Neural progenitor cell (in vitro differentiated cells): ENCODE measurements at regions not wholly inside any gene's neighbourhood (a gene's known extent, or its start where the extent isn't known, plus 50 kb on each side); places are given as distances from the start of the nearest gene placed in this dataset.

Experiments
- DNase-seq: peaks from one replicate; pipeline ENCODE4 v3.0.0-alpha.2; 2016; ENCODE audit warnings: low spot score
- H2AFZ ChIP-seq: fragments of 200-600 bp; sonication (generic); replicated peaks from 2 replicates; pipeline ENCODE4 v1.6.1; 2016; ENCODE audit warnings: antibody characterized with exemption
- H3F3A ChIP-seq: fragments of 200-600 bp; sonication (generic); 2 replicates; pipeline ENCODE4 v1.6.1; 2016; ENCODE audit warnings: antibody characterized with exemption, low read depth
- H3K27ac ChIP-seq: fragments of 200-600 bp; sonication (generic); 2 replicates; pipeline ENCODE4 v1.5.1; 2016; ENCODE audit warnings: mild to moderate bottlenecking
- H3K27me3 ChIP-seq: fragments of 200-600 bp; sonication (generic); 2 replicates; pipeline ENCODE4 v1.6.1; 2016; ENCODE audit warnings: mild to moderate bottlenecking, moderate library complexity
- H3K36me3 ChIP-seq: fragments of 200-600 bp; sonication (generic); 2 replicates; pipeline ENCODE4 v1.5.1; 2016
- H3K4me1 ChIP-seq: fragments of 200-600 bp; sonication (generic); 2 replicates; pipeline ENCODE4 v1.6.1; 2016; ENCODE audit warnings: mixed run types
- H3K4me2 ChIP-seq: fragments of 200-600 bp; sonication (generic); 2 replicates; pipeline ENCODE4 v1.6.1; 2016
- H3K4me3 ChIP-seq: fragments of 200-600 bp; sonication (generic); 2 replicates; pipeline ENCODE4 v1.5.1; 2016
- H3K79me2 ChIP-seq: fragments of 200-600 bp; sonication (generic); 2 replicates; pipeline ENCODE4 v1.6.1; 2016; ENCODE audit warnings: low read depth
- H3K9ac ChIP-seq: fragments of 200-600 bp; sonication (generic); 2 replicates; pipeline ENCODE4 v1.6.1; 2016
- H3K9me3 ChIP-seq: fragments of 200-600 bp; sonication (generic); 2 replicates; pipeline ENCODE4 v1.5.1; 2016; ENCODE audit warnings: low read depth
- H4K20me1 ChIP-seq: fragments of 200-600 bp; sonication (generic); 2 replicates; pipeline ENCODE4 v1.6.1; 2016; ENCODE audit warnings: low read depth
- H3K27ac Mint-ChIP-seq: 3 replicates; pipeline ENCODE4 v1.8.0; 2021; ENCODE audit warnings: mixed read lengths
- H3K27me3 Mint-ChIP-seq: 2 replicates; pipeline ENCODE4 v1.8.0; 2022; ENCODE audit warnings: low read depth, mild to moderate bottlenecking, inconsistent platforms, moderate library complexity, mixed read lengths; ENCODE audit not compliant: insufficient read depth
- H3K36me3 Mint-ChIP-seq: 3 replicates; pipeline ENCODE4 v1.8.0; 2021; ENCODE audit warnings: mixed read lengths
- H3K4me1 Mint-ChIP-seq: 3 replicates; pipeline ENCODE4 v1.8.0; 2021; ENCODE audit warnings: mixed read lengths
- H3K4me3 Mint-ChIP-seq: 3 replicates; pipeline ENCODE4 v1.8.0; 2021; ENCODE audit warnings: mild to moderate bottlenecking, moderate library complexity, mixed read lengths
- H3K9me3 Mint-ChIP-seq: 3 replicates; pipeline ENCODE4 v1.8.0; 2020; ENCODE audit warnings: mixed read lengths
- EZH2 ChIP-seq: fragments of 200-600 bp; sonication (generic); IDR thresholded peaks from 2 replicates; pipeline ENCODE4 v1.6.1; 2017; ENCODE audit warnings: antibody characterized with exemption, mild to moderate bottlenecking, moderate library complexity
- EZH2phosphoT487 ChIP-seq: fragments of 200-600 bp; sonication (generic); IDR thresholded peaks from 2 replicates; pipeline ENCODE4 v1.6.1; 2017; ENCODE audit warnings: antibody characterized with exemption
- TF ChIP-seq, protein P1 (sequence below): fragments of 200-600 bp; sonication (generic); IDR thresholded peaks from 2 replicates; pipeline ENCODE4 v1.5.1; 2017; ENCODE audit warnings: antibody characterized with exemption, mild to moderate bottlenecking

DNA sequence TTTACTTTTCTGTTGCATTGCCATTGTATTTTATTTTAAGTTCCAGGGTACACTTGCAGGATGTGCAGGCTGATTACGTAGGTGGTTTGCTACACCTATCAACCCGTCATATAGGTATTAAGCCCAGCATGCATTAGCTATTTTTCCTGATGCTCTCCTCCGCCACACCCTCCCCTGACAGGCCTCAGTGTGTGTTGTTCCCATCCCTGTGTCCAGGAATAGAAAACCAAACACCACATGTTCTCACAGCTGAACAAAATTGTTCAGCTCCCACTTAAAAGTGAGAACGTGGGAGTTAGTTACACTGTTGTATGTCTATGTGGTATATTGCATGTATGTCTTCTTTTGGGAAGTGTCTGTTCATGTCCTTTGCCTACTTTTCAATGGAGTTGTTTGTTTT is 1631.7 kb downstream of the DPP10 start:
- no peak overlapping the region for H3K4me2 ChIP-seq
- no peaks in the 10 kb centered on the region for H3K27me3 Mint-ChIP-seq

DNA sequence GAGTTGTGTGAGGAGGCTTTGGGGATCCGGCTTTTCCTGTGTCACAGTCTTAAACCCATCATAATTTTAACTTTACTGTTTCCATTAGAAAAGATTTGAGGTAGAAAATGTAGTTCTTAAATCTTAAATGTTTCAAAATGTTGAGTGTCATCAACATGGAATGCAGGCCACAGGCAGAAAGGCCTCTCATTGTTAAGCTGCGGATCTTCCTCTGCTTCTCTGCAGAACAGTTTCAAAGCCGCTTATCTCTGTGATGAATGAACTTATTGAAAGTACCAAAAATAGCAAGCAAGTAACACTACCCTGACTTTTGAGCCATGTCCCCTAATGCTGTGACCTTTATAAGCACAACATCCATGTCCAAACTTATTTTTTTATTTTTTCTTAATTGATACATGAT is 1645.8 kb downstream of the DPP10 start:
- Mint-ChIP-seq H3K4me1 (no peaks in the 10 kb centered on the region), H3K36me3 (no peaks in the 10 kb centered on the region), H3K9me3 (peaks cover 3% of the 10 kb centered on the region), H3K27me3 (no peaks in the 10 kb centered on the region), H3K4me3 (no peak overlapping the region), H3K27ac (no peak overlapping the region)
- Histone ChIP-seq H4K20me1 (no peaks in the 10 kb centered on the region), H3K4me3 (no peak overlapping the region), H3K9ac (no peak overlapping the region), H3K36me3 (no peaks in the 10 kb centered on the region), H3K27ac (no peak overlapping the region), H3K9me3 (no peaks in the 10 kb centered on the region), H2AFZ (no peak overlapping the region), H3K27me3 (no peaks in the 10 kb centered on the region), H3K4me1 (peaks cover 9% of the 10 kb centered on the region), H3K79me2 (no peaks in the 10 kb centered on the region), H3K4me2 (no peak overlapping the region), H3F3A (no peaks in the 10 kb centered on the region)
- peak; percentile 7 for DNase-seq
- TF ChIP-seq, protein P1, sequence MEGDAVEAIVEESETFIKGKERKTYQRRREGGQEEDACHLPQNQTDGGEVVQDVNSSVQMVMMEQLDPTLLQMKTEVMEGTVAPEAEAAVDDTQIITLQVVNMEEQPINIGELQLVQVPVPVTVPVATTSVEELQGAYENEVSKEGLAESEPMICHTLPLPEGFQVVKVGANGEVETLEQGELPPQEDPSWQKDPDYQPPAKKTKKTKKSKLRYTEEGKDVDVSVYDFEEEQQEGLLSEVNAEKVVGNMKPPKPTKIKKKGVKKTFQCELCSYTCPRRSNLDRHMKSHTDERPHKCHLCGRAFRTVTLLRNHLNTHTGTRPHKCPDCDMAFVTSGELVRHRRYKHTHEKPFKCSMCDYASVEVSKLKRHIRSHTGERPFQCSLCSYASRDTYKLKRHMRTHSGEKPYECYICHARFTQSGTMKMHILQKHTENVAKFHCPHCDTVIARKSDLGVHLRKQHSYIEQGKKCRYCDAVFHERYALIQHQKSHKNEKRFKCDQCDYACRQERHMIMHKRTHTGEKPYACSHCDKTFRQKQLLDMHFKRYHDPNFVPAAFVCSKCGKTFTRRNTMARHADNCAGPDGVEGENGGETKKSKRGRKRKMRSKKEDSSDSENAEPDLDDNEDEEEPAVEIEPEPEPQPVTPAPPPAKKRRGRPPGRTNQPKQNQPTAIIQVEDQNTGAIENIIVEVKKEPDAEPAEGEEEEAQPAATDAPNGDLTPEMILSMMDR: no peak
- TF ChIP-seq EZH2phosphoT487 (no peak), EZH2 (no peak)

More for the DNA sequence above, 1631.7 kb downstream of the DPP10 start:
- no peak for DNase-seq
- Histone ChIP-seq H3K9ac (no peak overlapping the region), H3K27me3 (no peaks in the 10 kb centered on the region), H2AFZ (no peak overlapping the region), H3K9me3 (no peaks in the 10 kb centered on the region), H3K79me2 (no peaks in the 10 kb centered on the region), H3K27ac (no peak overlapping the region), H3K4me3 (no peak overlapping the region), H4K20me1 (no peaks in the 10 kb centered on the region), H3F3A (no peaks in the 10 kb centered on the region), H3K36me3 (no peaks in the 10 kb centered on the region), H3K4me1 (no peaks in the 10 kb centered on the region)
- no peak overlapping the region for H3K4me3 Mint-ChIP-seq
- H3K4me1 Mint-ChIP-seq: no peaks in the 10 kb centered on the region
- no peak overlapping the region for H3K27ac Mint-ChIP-seq
- TF ChIP-seq, protein P1: no peak
- TF ChIP-seq EZH2: no peak
- TF ChIP-seq EZH2phosphoT487: no peak
- no peaks in the 10 kb centered on the region for H3K9me3 Mint-ChIP-seq
- no peaks in the 10 kb centered on the region for H3K36me3 Mint-ChIP-seq

DNA sequence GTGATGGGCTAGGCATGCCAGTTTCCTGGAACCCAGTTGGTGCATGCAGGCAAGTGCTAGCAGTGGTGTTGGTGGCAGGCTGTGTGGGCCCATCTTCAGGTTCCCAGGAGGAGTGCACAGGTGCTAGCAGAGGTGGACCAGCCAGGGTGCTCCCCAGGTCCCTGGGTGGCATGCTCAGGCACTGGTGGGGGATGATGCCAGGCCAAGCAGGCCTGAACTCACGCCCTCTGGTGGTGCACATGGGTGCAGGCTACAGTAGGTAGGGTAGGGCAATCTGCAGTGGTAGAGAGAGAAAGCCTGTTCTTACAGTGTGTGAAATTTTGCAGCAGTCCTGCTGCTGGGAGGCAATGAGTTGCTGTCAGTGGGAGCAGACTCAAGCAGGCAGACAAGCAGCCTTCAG is 1651.8 kb downstream of the DPP10 start:
- H3K27ac Mint-ChIP-seq: no peak overlapping the region
- no peaks in the 10 kb centered on the region for H3K79me2 ChIP-seq
- H3K27ac ChIP-seq: no peak overlapping the region
- H3K4me1 ChIP-seq: no peaks in the 10 kb centered on the region
- no peaks in the 10 kb centered on the region for H3K36me3 Mint-ChIP-seq
- TF ChIP-seq, protein P1: peak; percentile 55
- no peak for TF ChIP-seq EZH2
- no peak for TF ChIP-seq EZH2phosphoT487
- no peaks in the 10 kb centered on the region for H4K20me1 ChIP-seq
- H3K4me3 ChIP-seq: no peak overlapping the region
- peaks cover 4% of the 10 kb centered on the region for H3K27me3 Mint-ChIP-seq
- H3K9ac ChIP-seq: no peak overlapping the region
- H3K4me2 ChIP-seq: no peak overlapping the region
- no peaks in the 10 kb centered on the region for H3K36me3 ChIP-seq
- no peak overlapping the region for H3K4me3 Mint-ChIP-seq
- H3K4me1 Mint-ChIP-seq: no peaks in the 10 kb centered on the region
- no peak overlapping the region for H2AFZ ChIP-seq
- DNase-seq: peak; percentile 9
- no peaks in the 10 kb centered on the region for H3F3A ChIP-seq
- no peaks in the 10 kb centered on the region for H3K9me3 ChIP-seq
- H3K27me3 ChIP-seq: no peaks in the 10 kb centered on the region
- H3K9me3 Mint-ChIP-seq: peaks cover 3% of the 10 kb centered on the region

DNA sequence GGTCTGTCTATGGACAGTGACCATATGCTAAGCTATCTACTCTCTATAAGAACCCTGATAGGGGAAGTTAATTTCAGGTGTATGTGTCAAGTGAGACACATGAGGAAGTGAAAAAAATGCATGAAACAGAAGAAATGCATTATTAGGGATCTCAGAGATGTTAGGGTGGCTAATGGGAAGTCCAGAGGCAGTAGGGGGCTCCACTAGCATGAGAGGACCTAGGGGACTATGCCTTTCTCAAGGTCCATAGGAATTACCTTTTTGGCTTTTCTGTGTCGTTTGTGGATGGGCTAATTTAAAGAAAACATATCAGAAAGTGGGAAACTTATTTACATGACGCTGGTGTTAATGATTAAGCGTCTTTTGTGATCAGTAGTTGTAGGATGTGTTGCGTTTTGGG is 1653.2 kb downstream of the DPP10 start:
- Mint-ChIP-seq H3K27me3 (peaks cover 4% of the 10 kb centered on the region), H3K27ac (no peak overlapping the region), H3K4me1 (no peaks in the 10 kb centered on the region), H3K9me3 (peaks cover 2% of the 10 kb centered on the region), H3K36me3 (no peaks in the 10 kb centered on the region), H3K4me3 (no peak overlapping the region)
- Histone ChIP-seq H3K4me3 (no peak overlapping the region), H3K27me3 (no peaks in the 10 kb centered on the region), H3K36me3 (no peaks in the 10 kb centered on the region), H3K9me3 (no peaks in the 10 kb centered on the region), H4K20me1 (no peaks in the 10 kb centered on the region), H3K27ac (no peak overlapping the region), H3K79me2 (no peaks in the 10 kb centered on the region), H3K4me2 (no peak overlapping the region), H3F3A (no peaks in the 10 kb centered on the region), H2AFZ (no peak overlapping the region), H3K9ac (no peak overlapping the region), H3K4me1 (no peaks in the 10 kb centered on the region)
- DNase-seq: no peak
- TF ChIP-seq EZH2: no peak
- TF ChIP-seq, protein P1: peak; percentile 23
